ENCODE measurements at regions not wholly inside any gene's neighbourhood (a gene's known extent, or its start where the extent isn't known, plus 50 kb on each side); places are given as distances from the start of the nearest gene placed in this dataset.
A peak's percentile ranks its signal among the peaks of the same experiment; 100 is the strongest.

GRCh38 chr3:31482493-31483200 is 50.1 kb upstream of the STT3B start:
- Histone ChIP-seq H3K9me2 (ENCODE audit: insufficient read depth) (no peaks in the 10 kb centered on the region), H3K27me3 (ENCODE audit: insufficient read depth, low read length) (no peaks in the 10 kb centered on the region), H3K4me3 (replicated peaks in 1 of 2; ENCODE audit: low read depth in 1 of 2, low read length in 2 of 2) (no peak overlapping the region), H3K4me1 (ENCODE audit: control insufficient read depth in 1 of 2, insufficient read depth in 2 of 2, low read length in 2 of 2) (no peaks in the 10 kb centered on the region), H4K20me1 (ENCODE audit: insufficient read depth) (no peaks in the 10 kb centered on the region), H3K36me3 (ENCODE audit: control insufficient read depth in 1 of 2, insufficient read depth in 2 of 2, low read length in 2 of 2) (no peaks in the 10 kb centered on the region), H3K9ac (ENCODE audit: low read length) (no peak overlapping the region), H3K79me2 (ENCODE audit: insufficient read depth, low read length) (no peaks in the 10 kb centered on the region), H3K9me3 (ENCODE audit: control insufficient read depth in 1 of 2, insufficient read depth in 1 of 2, low read depth in 1 of 2, low read length in 2 of 2) (no peaks in the 10 kb centered on the region), H3K4me2 (ENCODE audit: low read length) (no peak overlapping the region), H2AFZ (ENCODE audit: low read depth, low read length, poor library complexity, severe bottlenecking) (no peak overlapping the region), H3K27ac (ENCODE audit: low read depth, low read length) (no peak overlapping the region)
- no TSS peak for BruUV-seq (replicated peaks)
- DNase-seq (ENCODE audit: low read depth, low spot score) (no peak), ATAC-seq (no peak)
- POLR2A ChIA-PET = no interaction called here
- TF ChIP-seq SIN3A (IDR thresholded peaks at IDR 0.05; ENCODE audit: low read depth) (no peak), CEBPB (IDR thresholded peaks at IDR 0.05; ENCODE audit: low read depth) (no peak), ZFX (IDR thresholded peaks at IDR 0.05) (no peak), SP1 (IDR thresholded peaks at IDR 0.05; ENCODE audit: low read depth) (no peak), YY1 (IDR thresholded peaks at IDR 0.05; ENCODE audit: extremely low read depth, insufficient replicate concordance, low read depth, low read length) (no peak), ATF3 (IDR thresholded peaks at IDR 0.05) (no peak), ELF1 (IDR thresholded peaks at IDR 0.05; ENCODE audit: borderline replicate concordance, low read depth) (no peak), TCF7L2 (IDR thresholded peaks at IDR 0.05; ENCODE audit: borderline replicate concordance, extremely low read depth, insufficient read depth, insufficient read length) (no peak), POLR2A (IDR thresholded peaks at IDR 0.05; ENCODE audit: borderline replicate concordance, extremely low read depth, insufficient read depth, insufficient read length) (no peak)
- intact Hi-C loops (cut with micrococcal nuclease) = no loop called here
- CTCF ChIA-PET = no interaction called here
- RAD21 ChIA-PET (ENCODE audit: low non-redundant PET in 1 of 2, low total read pairs in 2 of 2, uncharacterized antibody in 2 of 2, unreplicated experiment in 2 of 2) = no interaction called here

Small RNA genes lying in the stretch of these regions (microRNA-seq; reads per million reads assigned to microRNA genes)
- 12.1 reads per million, percentile 33 among the genes with 10 or more reads in this experiment for gene MIR466 (ENCODE audit: borderline number of aligned reads)

All from HCT116 (cell line).